SH-SY5Y (cell line): ENCODE measurements at regions not wholly inside any gene's neighbourhood (a gene's known extent, or its start where the extent isn't known, plus 50 kb on each side); places are given as distances from the start of the nearest gene placed in this dataset.

ENCODE experiments used
- GATA2 ChIP-seq: IDR thresholded peaks from 2 replicates; pipeline ENCODE4 v1.6.1; 2011; ENCODE audit warnings: mild to moderate bottlenecking, low read depth, low read length
- GATA3 ChIP-seq: IDR thresholded peaks from 2 replicates; pipeline ENCODE4 v1.6.1; 2011; ENCODE audit warnings: low read depth, mild to moderate bottlenecking, low read length, moderate library complexity

DNA sequence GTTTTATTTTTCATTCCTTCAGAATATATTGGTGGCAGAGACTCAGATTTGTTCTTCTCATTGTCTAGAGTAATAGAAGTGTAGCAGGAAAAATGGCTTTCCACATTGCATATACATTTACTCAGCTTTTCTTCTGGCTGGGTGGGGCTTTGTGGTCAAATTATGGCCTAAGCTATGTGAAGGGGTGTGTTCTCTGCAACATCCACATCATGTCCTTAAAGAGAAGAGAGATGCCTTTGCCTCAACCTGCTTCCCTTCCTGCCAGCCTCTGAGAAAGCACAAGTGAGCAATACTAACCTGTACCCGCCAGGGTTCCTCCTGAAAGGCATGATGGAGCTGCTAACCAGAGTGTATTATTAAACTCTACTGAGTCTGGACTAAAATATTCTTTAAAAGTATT lies 695.6 kb upstream of the FAM241A start:
- TF ChIP-seq GATA2 (no peak), GATA3 (no peak)
